MM.1S (cell line): ENCODE measurements at regions not wholly inside any gene's neighbourhood (a gene's known extent, or its start where the extent isn't known, plus 50 kb on each side); places are given as distances from the start of the nearest gene placed in this dataset.
"Not testable (repeated sequence)": the region's sequence is repeated elsewhere in the genome, so short reads cannot be mapped to it uniquely, and the experiment has no call there.

Experiments used
- DNase-seq: peaks from one replicate; pipeline ENCODE4 v3.0.0-alpha.2; 2015
- H2AFZ ChIP-seq: fragments of 300-600 bp; sonication (generic); 2 replicates; pipeline ENCODE4 v1.6.0; 2016; ENCODE audit warnings: antibody characterized with exemption, low read length
- H3F3A ChIP-seq: fragments of 300-600 bp; sonication (generic); 2 replicates; pipeline ENCODE4 v1.6.1; 2016; ENCODE audit warnings: mild to moderate bottlenecking, antibody characterized with exemption, low read length, moderate library complexity, mixed read lengths; ENCODE audit not compliant: insufficient read depth
- H3K27ac ChIP-seq: fragments of 300-600 bp; sonication (generic); 2 replicates; pipeline ENCODE4 v1.5.1; 2016; ENCODE audit warnings: mild to moderate bottlenecking, low read length
- H3K27me3 ChIP-seq: fragments of 300-600 bp; sonication (generic); replicated peaks from 2 replicates; pipeline ENCODE4 v1.6.0; 2016; ENCODE audit warnings: low read length; ENCODE audit not compliant: insufficient read depth
- H3K36me3 ChIP-seq: fragments of 300-600 bp; sonication (generic); replicated peaks from 2 replicates; pipeline ENCODE4 v1.6.1; 2016; ENCODE audit warnings: mild to moderate bottlenecking, low read length, mixed read lengths; ENCODE audit not compliant: insufficient read depth
- H3K4me1 ChIP-seq: fragments of 300-600 bp; sonication (generic); 2 replicates; pipeline ENCODE4 v1.6.1; 2016; ENCODE audit warnings: low read length, mixed read lengths
- H3K4me2 ChIP-seq: fragments of 300-600 bp; sonication (generic); 2 replicates; pipeline ENCODE4 v1.6.0; 2016; ENCODE audit warnings: low read depth, low read length
- H3K4me3 ChIP-seq: fragments of 300-600 bp; sonication (generic); 2 replicates; pipeline ENCODE4 v1.5.1; 2016; ENCODE audit warnings: low read length, mixed read lengths
- H3K79me2 ChIP-seq: fragments of 300-600 bp; sonication (generic); 2 replicates; pipeline ENCODE4 v1.6.1; 2016; ENCODE audit warnings: mixed run types, low read length, mixed read lengths
- H3K9ac ChIP-seq: fragments of 300-600 bp; sonication (generic); 2 replicates; pipeline ENCODE4 v1.6.1; 2016; ENCODE audit warnings: low read length, mixed read lengths
- H3K9me2 ChIP-seq: fragments of 300-600 bp; sonication (generic); replicated peaks from 2 replicates; pipeline ENCODE4 v1.6.1; 2016; ENCODE audit warnings: mild to moderate bottlenecking, low read length, mixed read lengths; ENCODE audit not compliant: insufficient read depth
- H3K9me3 ChIP-seq: fragments of 300-600 bp; sonication (generic); replicated peaks from 2 replicates; pipeline ENCODE4 v1.6.1; 2016; ENCODE audit warnings: mild to moderate bottlenecking, low read length, mixed read lengths; ENCODE audit not compliant: insufficient read depth
- H4K20me1 ChIP-seq: fragments of 300-600 bp; sonication (generic); 2 replicates; pipeline ENCODE4 v1.6.1; 2016; ENCODE audit warnings: mild to moderate bottlenecking, low read length, moderate library complexity, mixed read lengths; ENCODE audit not compliant: insufficient read depth
- CTCF ChIP-seq: fragments of 300-600 bp; sonication (generic); IDR thresholded peaks from 2 replicates; pipeline ENCODE4 v1.5.1; 2016; ENCODE audit warnings: antibody characterized with exemption, low read length, mixed read lengths
- EZH2 ChIP-seq: fragments of 300-600 bp; sonication (generic); optimal IDR thresholded peaks from 2 replicates; pipeline ENCODE3; 2017; ENCODE audit warnings: low read depth, mild to moderate bottlenecking, antibody characterized with exemption, low read length, mixed read lengths
- EZH2phosphoT487 ChIP-seq: fragments of 300-600 bp; sonication (generic); IDR thresholded peaks from 2 replicates; pipeline ENCODE4 v1.6.1; 2018; ENCODE audit warnings: antibody characterized with exemption, low read length

GRCh38 chr7:112930787-112931186 lies 140.6 kb upstream of the TMEM168 start:
- H2AFZ ChIP-seq = no peak overlapping the region
- no peaks in the 10 kb centered on the region for H3K4me1 ChIP-seq
- TF ChIP-seq CTCF = no peak
- no peak for TF ChIP-seq EZH2
- no peak for TF ChIP-seq EZH2phosphoT487
- no peak overlapping the region for H3K4me3 ChIP-seq
- no peak overlapping the region for H3K9ac ChIP-seq
- DNase-seq = no peak
- H3K4me2 ChIP-seq = no peak overlapping the region
- H4K20me1 ChIP-seq = no peaks in the 10 kb centered on the region; the same call in 1 of the 2 replicates
- no peaks in the 10 kb centered on the region for H3K9me3 ChIP-seq
- H3K27ac ChIP-seq = no peak overlapping the region
- 0 out of 2 replicates have a peak, but pooled peaks cover 18% of the 10 kb centered on the region for H3K79me2 ChIP-seq
- no peaks in the 10 kb centered on the region for H3K9me2 ChIP-seq
- no peaks in the 10 kb centered on the region for H3F3A ChIP-seq
- no peaks in the 10 kb centered on the region for H3K27me3 ChIP-seq
- H3K36me3 ChIP-seq = no peaks in the 10 kb centered on the region

- Histone ChIP-seq H3K9ac (no peak overlapping the region), H3K9me3 (no peaks in the 10 kb centered on the region), H4K20me1 (no peaks in the 10 kb centered on the region; the same call in 1 of the 2 replicates), H3K4me1 (no peaks in the 10 kb centered on the region), H3K79me2 (0 out of 2 replicates have a peak, but pooled peaks cover 18% of the 10 kb centered on the region), H2AFZ (no peak overlapping the region), H3K9me2 (no peaks in the 10 kb centered on the region), H3K4me3 (no peak overlapping the region), H3K27ac (no peak overlapping the region), H3K27me3 (no peaks in the 10 kb centered on the region), H3K36me3 (no peaks in the 10 kb centered on the region), H3F3A (no peaks in the 10 kb centered on the region), H3K4me2 (no peak overlapping the region)
- no peak for DNase-seq
- TF ChIP-seq EZH2 = no peak
- no peak for TF ChIP-seq CTCF
- TF ChIP-seq EZH2phosphoT487 = no peak
These were observed 139.2 kb upstream of the TMEM168 start for GRCh38 chr7:112929421-112929820.

- Histone ChIP-seq H3K79me2 (0 out of 2 replicates have a peak, but pooled peaks cover 5% of the 10 kb centered on the region), H2AFZ (no peak overlapping the region), H3K27me3 (no peaks in the 10 kb centered on the region), H3K9me2 (no peaks in the 10 kb centered on the region), H3K9ac (no peak overlapping the region), H3K36me3 (no peaks in the 10 kb centered on the region), H3K27ac (no peak overlapping the region), H3K9me3 (no peaks in the 10 kb centered on the region), H4K20me1 (no peaks in the 10 kb centered on the region; the same call in 1 of the 2 replicates), H3F3A (no peaks in the 10 kb centered on the region), H3K4me2 (no peak overlapping the region), H3K4me3 (no peak overlapping the region), H3K4me1 (no peaks in the 10 kb centered on the region)
- no peak for DNase-seq
- TF ChIP-seq EZH2phosphoT487 = no peak
- TF ChIP-seq CTCF = no peak
- TF ChIP-seq EZH2 = no peak
These were observed 135.8 kb upstream of the TMEM168 start for GRCh38 chr7:112926018-112926417.

- H3F3A ChIP-seq, DNase-seq: not testable (repeated sequence)
These were observed 132.4 kb upstream of the TMEM168 start for GRCh38 chr7:112922546-112922945.

GRCh38 chr7:112916431-112916830 lies 126.2 kb upstream of the TMEM168 start:
- H3K27ac ChIP-seq, H3K4me1 ChIP-seq, H3K4me3 ChIP-seq, H3K9ac ChIP-seq, H3K36me3 ChIP-seq, H3K4me2 ChIP-seq, DNase-seq, H4K20me1 ChIP-seq, H3K9me2 ChIP-seq, H3K27me3 ChIP-seq, H3F3A ChIP-seq, H3K79me2 ChIP-seq, H2AFZ ChIP-seq, H3K9me3 ChIP-seq: not testable (repeated sequence)

More at GRCh38 chr7:112922546-112922945, 132.4 kb upstream of the TMEM168 start:
- H3K27me3 ChIP-seq, H4K20me1 ChIP-seq, H3K27ac ChIP-seq, H3K4me1 ChIP-seq, H3K79me2 ChIP-seq, H3K36me3 ChIP-seq, H3K4me2 ChIP-seq, H2AFZ ChIP-seq, H3K9me3 ChIP-seq, H3K4me3 ChIP-seq, H3K9me2 ChIP-seq, H3K9ac ChIP-seq: not testable (repeated sequence)
